NCI-H2081 (cell line): ENCODE measurements at regions not wholly inside any gene's neighbourhood (a gene's known extent, or its start where the extent isn't known, plus 50 kb on each side); places are given as distances from the start of the nearest gene placed in this dataset.

Experiments
- DNase-seq, 2 experiments: peaks; one replicate each; lab custom pipeline; 2025; lab: John Stamatoyannopoulos, UW

GRCh38 chr14:65352964-65353530 is 59.5 kb upstream of the FUT8 start:
- DNase-seq = no peak

DNA sequence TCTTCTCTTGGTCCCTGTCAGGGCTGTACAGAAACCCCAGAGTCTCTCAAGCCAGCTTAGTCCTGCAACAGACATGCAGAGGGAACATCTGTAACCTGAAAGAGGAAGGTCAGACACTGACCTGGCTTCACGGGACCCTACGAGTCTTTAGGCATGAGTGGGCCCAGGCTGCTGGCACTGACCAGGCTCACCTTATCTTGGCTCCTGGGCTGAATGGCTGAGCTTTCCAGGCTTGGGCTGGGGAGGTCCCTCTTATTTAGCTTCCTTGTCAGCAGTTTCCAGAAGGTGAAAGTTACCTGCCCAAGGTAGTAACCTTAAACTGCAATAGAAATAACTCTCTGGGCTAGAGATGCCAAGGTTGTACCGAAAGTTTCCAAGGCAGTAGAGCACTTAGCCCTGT is 58.4 kb upstream of the FUT8 start:
- DNase-seq = no peak

- DNase-seq = no peak
Observed at GRCh38 chr14:65354715-65355114, 57.8 kb upstream of the FUT8 start.

DNA sequence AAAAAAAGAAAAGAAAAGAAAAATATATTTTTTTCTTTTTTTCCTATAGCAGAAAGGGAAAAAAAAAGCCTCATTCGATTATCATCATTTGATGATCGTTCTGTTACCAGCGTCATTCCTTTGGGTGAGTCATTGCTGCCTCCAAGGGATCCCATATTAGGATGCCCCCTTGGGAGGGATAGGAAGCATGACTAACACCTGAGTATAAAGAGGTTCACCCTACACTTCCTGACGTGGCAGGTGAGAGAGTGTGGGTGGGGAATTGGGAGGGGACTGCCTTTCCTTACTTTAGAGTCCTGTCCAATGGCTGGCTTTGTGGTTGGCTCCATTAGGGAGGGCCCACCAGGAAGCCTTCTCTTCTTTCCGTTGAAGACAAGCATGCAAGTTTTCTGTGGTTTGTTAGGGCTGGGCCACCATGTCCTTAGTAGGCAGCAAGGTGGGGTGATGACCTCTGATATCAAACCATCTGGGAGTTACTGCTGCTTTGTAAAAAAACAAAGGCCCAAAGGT is 56.1 kb upstream of the FUT8 start:
- no peak for DNase-seq

- no peak for DNase-seq
Observed at GRCh38 chr14:65357113-65357512, 55.4 kb upstream of the FUT8 start.

GRCh38 chr14:65357689-65358088 is 54.8 kb upstream of the FUT8 start:
- DNase-seq = no peak

DNA sequence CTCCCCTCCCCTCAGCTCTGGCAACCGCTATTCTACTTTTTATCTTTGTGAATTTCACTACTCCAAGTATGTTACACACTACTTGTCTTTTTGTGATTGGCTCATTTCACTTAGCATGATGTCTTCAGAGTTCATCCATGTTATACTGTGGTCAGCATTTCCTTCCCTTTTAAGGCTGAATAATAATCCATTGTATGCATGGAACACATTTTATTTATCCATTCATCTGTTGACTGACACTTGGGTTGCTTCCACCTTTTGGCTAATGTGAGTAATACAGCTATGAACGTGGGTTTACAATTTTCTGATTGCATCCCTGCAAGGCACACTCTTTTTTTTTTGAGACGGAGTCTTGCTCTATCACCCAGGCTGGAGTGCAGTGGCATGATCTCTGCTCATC is 53.0 kb upstream of the FUT8 start:
- DNase-seq = no peak

- no peak for DNase-seq
Observed at GRCh38 chr14:65360144-65360784, 52.3 kb upstream of the FUT8 start.

GRCh38 chr14:65361920-65362319 is 50.6 kb upstream of the FUT8 start:
- no peak for DNase-seq
